NT2/D1 (cell line): ENCODE measurements at regions not wholly inside any gene's neighbourhood (a gene's known extent, or its start where the extent isn't known, plus 50 kb on each side); places are given as distances from the start of the nearest gene placed in this dataset.

ENCODE experiments used
- SUZ12 ChIP-seq: IDR thresholded peaks from 2 replicates; pipeline ENCODE4 v1.6.1; 2011; ENCODE audit not compliant: insufficient read length, insufficient read depth; ENCODE audit errors: extremely low read depth
- YY1 ChIP-seq: IDR thresholded peaks from 2 replicates; pipeline ENCODE4 v1.6.1; 2011; ENCODE audit not compliant: insufficient read length, insufficient read depth
- ZNF274 ChIP-seq: IDR thresholded peaks from 2 replicates; pipeline ENCODE4 v1.6.1; 2011; ENCODE audit warnings: mild to moderate bottlenecking, low read depth, low read length

DNA sequence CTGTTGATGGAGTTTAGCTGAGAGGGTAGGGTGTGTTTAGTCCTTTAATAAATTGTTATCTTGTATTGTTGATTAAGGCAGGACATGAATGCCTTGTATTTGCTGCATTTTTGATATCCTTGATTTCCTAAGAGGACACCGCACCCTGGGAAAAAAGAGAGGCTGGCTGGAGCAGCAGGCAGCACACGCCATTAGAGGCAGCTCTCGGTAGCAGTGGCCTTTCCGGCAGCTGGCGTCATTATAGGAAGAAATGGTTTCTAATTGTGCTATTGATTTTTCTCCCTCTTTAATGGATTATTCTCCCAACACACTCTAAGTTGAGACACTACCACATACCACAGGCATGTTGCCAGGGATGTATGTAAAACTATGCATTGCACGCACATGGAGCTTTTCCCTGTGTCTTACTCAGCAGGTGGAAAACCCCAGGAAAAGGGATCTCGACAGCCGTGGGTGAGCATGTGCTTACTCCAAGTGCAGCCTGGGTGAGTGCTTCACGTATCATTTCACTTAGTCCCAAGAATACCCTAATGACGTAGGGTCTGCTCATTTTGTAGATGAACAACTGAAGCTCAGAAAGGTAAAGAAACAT, 440.4 kb upstream of the RUNX1 start:
- no peak for TF ChIP-seq ZNF274
- TF ChIP-seq SUZ12, result no peak
- TF ChIP-seq YY1, result no peak
